ENCODE measurements at regions not wholly inside any gene's neighbourhood (a gene's known extent, or its start where the extent isn't known, plus 50 kb on each side); places are given as distances from the start of the nearest gene placed in this dataset.

DNA sequence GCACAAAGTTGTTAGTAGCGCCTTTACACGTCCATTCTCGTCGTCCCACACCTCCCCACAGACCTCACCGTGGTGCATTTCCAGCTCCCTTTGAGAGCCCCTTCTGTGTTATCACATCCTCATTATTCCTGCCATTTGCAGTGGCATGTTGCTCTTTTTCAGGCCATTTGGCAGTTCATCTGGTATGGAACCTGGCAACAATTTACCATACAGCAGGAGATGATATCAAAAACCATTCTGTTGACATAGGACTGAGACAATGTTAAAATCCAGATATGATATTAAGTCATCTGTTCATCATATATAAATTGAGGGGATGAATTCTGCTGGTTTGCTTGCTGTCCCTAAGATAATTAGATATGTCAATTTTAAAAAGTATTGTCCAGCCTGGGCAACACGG lies 83.0 kb downstream of the TMEM174 start:
- DNase-seq, result no peak

DNA sequence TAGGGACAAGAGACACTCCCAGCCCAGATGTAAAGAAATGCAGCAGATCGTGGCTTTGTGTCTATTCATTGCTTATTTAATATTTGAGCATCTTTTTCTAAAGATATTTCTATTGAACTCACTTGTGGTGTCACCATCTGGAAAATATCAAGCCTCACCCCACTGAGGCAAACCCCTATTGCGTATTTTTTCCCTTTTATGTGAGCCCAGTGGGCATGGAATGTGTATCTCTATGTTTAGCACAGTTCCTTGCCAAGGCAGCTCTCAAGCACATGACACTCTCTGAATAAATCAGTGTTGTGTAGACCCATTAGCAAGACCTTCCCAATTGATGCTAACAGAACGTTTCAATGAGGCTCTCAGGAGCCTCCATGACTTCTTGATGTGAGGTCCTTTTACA lies 81.6 kb downstream of the TMEM174 start:
- DNase-seq, result no peak

DNA sequence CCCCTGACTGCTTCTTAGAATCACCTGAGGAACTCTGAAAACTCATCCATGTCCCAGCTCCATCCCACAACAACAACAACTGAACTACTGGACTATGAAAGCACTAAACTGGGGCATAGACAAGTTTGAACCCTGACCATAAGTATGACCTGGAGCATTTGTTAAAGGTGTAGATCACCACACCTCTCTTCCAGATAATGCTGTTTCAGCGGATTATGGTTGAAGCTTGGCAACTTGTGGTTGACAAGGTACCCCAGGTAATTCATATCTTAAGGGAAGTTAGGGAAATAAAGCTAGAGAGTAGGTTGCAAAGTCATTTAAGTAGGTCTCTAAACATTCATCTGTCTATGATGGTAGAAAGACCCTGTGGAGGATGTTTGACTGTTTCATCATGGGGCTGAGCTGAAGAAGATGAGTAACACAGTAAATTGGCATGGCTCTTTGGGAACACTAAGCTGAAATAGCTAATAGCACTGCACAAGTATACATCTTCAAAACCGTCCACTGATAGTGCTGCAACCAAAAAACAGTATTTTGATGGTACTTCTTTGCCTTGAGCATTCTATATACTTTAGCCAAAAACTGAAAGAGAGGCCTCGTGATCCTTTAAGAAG lies 80.2 kb downstream of the TMEM174 start:
- DNase-seq, result no peak

DNA sequence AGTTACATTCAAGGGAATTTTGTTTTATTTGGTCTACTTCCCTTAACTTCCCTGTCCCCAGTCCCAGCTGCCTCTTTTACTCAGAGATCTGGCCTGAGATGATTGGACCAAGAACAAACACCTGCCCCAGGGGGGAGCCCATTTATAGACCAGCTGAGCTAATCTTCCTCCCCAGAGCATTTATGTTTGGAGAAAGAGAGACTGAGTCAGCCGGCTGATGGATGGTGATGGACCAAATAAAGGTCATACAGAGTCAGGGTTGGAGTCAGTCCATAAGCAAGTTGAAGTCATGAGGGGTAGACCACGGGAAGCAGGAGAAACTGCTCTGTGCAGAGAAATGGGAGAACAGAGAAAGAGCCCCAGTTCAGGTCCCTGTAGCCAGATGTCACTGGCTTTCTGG lies 77.7 kb downstream of the TMEM174 start:
- DNase-seq, result no peak

DNA sequence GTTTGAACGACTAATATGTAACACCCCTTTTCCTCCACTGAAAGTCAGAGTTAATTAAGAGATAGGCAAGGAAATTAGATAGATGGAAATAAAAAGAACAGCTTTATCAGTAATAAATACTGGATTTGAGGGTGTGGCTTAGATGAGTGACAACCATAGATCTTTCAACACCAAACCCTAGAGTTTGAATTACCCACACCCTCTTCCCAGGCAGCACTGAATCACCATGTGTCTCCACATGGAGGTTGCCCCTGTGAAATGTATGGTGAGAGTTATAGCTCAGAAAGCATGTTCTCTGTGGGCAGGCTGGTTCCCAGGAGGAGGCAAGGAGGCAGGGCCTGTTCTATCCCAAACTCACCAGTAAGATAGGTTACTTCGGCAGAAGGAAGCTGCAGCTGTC lies 69.7 kb downstream of the TMEM174 start:
- DNase-seq, result no peak

DNA sequence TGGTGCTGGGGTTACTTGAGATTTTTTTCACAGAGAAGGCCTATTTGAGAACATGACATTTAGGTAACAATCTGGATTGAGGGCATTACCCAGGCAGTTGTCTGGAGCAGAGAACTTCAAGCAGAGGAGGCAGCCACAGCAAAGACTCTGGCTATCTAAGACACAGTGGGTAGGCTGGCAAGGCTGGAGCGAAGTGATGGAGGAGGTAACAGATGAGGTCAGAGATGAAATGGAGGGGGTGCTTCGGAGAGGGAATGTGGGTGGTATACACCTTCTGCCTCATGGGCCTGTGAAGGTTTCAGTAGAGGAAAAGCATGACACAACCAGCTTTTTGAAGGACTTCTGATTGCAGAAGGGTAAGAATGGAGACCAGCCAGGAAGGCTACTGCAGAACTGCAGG lies 65.9 kb downstream of the TMEM174 start:
- no peak for DNase-seq

DNA sequence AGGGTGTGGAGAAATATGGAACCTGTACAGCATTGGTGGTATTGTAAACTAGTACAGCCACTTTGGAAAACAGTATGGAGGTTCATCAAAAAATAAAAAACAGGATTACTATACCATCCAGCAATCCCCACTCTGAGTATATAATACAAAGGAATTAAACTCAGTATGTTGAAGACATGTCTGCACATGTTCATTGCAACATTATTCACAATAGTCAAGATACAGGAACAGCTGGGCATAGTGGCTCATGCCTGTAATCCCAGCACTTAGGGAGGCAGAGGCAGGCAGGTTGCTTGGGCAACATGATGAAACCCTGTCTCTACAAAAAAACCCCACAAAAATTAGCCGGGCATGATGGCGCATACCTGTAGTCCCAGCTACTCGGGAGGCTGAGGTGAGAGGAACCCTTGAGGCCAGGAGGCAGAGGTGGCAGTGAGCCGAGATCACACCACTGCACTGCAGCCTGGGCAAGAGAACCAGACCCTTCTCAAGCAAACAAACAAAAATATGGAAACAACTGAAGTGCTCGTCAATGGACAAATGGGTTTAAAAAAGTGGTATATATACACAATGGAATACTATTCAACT lies 63.6 kb downstream of the TMEM174 start:
- no peak for DNase-seq

DNA sequence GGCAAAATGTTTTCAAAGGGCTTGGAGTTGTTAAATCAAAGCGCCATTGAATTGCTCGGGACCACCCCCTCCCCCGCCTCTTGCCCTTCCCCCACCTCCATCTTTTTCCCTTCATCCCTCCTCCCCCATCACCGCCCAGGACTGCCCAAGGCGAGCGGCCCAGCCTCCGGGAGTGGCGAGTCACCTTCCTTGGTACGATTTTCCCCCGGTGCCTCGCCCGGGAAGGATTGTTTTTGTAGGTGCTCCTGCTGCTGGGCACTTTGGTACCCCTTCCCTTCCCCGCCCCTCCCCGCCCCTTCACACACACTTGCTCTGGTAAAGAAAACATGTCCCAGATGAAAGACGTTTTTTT lies 61.2 kb downstream of the TMEM174 start:
- DNase-seq, result no peak

DNA sequence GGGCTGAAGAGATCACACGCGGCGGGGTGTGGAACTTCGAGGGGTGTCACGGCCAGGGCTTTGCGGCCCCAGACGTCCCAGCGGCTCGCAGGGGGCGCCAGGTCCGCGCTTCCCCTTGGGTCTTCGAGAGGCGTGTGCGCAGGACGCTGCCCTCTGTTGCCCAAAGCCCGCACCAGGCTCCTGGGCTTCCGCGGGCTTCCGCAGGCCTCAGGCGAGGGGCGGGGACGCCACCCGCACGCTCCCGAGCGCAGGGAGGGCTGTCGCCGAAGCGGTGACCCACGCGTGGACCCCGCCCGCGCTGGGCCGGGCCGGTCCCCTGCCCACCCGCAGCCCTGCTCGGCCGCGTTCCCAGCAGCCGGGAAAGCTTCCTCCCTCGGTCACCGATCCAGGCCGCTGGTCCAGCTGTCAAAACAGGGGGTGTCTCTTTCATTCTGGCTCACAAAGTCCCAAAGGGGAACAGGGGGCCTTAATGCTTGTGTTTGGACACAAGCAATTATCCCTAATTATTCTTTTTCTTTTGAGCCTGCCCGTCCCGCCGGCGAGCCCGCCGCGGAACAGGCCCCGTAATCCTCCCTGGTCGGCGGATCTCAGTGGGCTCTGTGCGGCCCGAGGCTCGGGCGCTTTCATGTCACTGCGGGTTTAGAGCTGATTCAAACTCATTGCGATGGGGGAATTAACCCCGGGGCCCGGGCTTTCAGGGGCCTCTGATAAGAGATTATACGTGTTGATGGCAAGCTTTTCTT lies 60.6 kb downstream of the TMEM174 start:
- DNase-seq, result no peak

DNA sequence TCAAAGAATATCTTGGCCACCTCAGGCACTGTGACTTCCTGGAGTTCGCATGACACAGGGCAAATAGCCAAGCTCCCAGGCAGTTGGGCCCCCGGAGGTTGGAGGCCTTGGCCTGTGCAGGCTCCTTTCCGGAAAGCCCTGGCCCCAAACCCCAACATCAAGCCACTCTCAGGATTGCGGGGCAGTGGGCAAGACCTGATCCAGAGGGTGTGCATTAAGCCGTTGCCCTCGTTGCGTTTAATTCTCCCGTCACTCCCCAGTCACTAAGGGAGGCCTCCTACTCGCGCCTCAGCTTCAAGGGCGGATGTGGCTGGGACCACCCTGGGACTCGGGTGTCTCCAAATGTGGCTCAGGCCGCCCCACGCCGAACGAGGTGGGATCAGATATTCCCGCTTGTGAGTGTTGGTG lies 60.1 kb downstream of the TMEM174 start:
- DNase-seq, result no peak

DNA sequence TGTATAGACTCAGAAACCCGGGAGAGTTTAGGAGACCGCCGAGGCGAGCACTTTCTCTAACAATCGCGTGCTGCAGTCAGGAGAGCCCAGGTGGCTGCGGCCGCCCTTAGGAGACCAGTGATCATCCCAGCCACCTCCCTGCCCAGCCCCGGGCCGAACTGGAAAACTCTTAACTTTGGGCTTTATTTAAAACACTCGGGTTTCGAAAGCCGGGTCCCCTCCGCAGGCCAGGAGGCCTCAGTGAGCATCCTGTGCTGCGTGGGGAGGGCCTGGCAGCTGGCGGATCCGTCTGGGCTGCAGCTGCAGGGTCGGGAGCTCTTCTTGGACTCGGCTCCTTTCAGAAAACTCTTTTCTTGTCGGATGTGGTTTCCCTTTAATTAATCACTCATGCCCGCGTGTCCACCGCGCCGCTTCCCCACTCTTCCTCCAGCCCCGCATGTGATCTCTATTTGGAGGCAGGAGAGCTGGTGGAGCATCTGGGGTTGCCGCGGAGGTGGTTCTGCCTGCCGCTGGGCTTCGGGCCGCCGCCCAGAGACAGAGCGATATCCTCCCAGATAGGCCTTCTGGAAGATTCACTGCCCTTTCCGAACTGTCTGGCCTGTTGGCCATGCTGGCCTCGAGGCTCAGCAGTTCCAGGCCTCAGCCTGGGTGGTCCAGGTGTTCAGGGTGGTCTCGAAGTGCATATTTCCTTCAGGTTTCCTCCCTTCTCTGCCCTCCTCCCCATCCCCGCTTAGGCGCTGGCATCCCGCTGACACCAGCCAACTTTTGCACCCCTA lies 59.5 kb downstream of the TMEM174 start:
- no peak for DNase-seq

DNA sequence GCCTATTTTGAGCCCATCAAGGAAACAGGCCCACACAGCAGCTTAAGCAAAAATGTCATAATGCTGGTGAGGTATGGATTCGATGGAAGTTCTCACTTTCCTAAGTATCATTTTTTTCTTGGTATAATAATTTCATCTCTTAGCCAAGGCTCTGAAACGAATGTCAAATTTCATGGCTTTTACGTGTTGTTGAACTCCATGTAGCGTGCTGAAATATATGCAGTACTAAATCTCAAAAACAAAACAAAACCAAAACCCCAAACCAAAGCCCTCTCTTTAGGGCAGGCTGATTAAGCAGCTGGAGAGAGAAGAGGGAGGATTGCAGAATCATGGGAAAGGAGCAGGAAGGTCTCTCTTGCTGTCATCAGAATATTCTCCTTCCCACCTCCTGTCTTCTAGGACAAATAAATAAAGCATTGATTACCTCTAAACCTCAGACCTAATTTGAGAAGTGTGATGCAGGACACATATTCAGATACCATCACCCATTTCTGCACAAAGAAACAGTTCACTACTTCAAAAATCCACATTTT lies 58.3 kb downstream of the TMEM174 start:
- DNase-seq, result no peak

DNA sequence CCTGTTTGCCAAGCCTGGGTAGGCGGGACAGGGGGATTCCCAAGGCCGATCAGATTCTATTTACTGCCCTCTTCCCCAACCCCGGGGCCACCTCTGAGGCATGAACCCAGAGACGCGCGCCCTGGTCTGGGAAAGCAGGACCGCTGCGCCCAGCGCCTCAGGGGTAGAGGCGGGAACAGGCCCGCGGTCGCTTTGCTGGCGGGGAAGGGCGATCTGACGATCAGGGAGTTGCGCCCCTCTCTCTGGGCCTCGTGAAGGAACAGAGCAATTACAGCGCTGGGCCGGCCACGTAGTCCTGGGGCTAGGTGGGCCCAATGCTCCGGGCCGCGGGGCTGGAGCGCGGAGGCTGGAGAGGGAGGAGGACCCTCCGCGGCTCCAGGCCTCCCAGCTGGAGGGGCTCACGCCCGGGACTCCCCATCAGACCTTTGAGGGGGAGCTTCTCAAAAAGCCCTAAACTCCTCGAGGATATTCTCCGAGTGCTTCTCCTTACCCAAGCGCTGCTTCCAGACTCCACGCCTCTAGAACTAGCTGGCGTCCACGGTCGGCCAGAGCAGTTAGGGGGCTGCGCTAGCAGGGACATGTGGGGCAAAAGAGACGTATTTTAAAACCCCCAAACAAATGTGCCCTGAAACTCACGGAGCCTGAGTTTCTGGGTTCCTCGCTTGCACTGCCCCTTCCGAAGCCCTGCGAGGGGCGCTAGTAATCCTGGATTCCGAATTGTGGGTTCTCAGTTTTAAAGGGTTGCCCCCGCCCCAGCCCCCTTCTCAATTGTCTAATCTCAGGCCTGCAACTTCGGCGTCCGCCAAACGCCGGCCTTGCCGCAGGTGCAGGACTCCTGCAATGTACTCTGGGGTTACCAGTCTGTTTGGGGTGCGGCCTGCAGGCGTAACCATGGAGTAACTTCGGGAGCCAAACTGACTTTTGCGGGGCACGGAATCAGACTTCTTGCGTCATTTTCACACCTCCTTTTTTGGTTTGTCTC lies 57.6 kb downstream of the TMEM174 start:
- no peak for DNase-seq

DNA sequence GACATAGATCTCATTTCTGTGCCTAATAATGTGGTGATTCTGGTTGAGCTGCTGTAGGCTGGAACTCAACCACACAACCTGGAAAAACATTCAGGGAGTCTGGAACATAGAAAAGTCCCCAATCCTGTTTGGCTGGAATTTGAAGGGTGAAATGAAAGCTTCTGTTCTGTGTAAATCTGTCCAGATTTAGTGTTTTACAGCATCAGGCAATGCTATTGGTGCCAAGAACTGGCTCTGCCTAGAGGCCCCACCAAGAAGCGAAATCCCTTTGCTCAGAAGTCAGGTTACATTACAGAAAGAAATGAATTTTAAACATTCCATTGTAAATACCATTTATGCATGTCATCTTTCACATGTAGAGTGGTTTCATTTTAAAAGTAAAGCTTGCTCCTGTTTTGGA lies 56.3 kb downstream of the TMEM174 start:
- DNase-seq, result no peak

DNA sequence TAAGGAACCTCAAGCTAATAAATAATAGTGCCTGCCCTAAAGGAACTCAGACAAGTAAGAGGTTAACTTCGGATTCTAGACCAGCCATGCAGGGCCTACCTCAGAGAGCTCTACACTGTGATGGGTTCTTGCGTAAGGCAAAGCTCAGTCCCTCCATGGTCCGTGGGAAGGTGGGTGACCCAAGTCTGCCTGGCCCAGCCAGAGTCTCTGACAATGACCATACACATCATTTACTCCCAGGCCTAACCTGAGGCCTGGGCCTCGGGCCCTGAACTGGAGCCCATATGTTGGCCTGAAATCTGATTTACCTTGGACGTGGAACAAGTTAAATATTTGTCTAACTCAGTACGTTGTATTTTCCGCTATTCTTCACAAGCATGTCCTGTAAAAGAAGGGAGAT lies 55.1 kb downstream of the TMEM174 start:
- DNase-seq, result no peak

Measured in NCI-H2107 (cell line).